HepG2 (cell line): ENCODE measurements at regions not wholly inside any gene's neighbourhood (a gene's known extent, or its start where the extent isn't known, plus 50 kb on each side); places are given as distances from the start of the nearest gene placed in this dataset.

ENCODE experiments used
- ATAC-seq: fragments of 200-7000 bp; cut with Tn5 transposase; 3 replicates; pipeline ENCODE4 v1.9.1; 2020; ENCODE audit warnings: mild to moderate bottlenecking, moderate library complexity
- BruUV-seq: library from RNA; stranded (reverse); fragments of 400-500 nt; replicated peaks from 2 replicates; lab custom pipeline; 2021; lab: Mats Ljungman, UMichigan
- CTCF ChIA-PET: fragments of 300-600 bp; formaldehyde crosslinking; extraction: SDS; loops from one replicate; lab custom pipeline; 2021; ENCODE audit warnings: low total read pairs, inconsistent platforms, low intra/inter-chr PET ratio; lab: Yijun Ruan, JAX
- POLR2A ChIA-PET: fragments of 350-600 bp; sonication (Branson Sonifier 250); formaldehyde crosslinking; loops from one replicate; lab custom pipeline; 2020; ENCODE audit warnings: antibody characterized with exemption, inconsistent platforms; lab: Yijun Ruan, JAX
- DNase-seq: peaks from one replicate; pipeline ENCODE4 v3.0.0-alpha.2; 2015; ENCODE audit warnings: low spot score
- FAIRE-seq: peaks from 3 replicates; lab custom pipeline; 2011; peaks lifted over from hg19 to GRCh38; lab: Jason Lieb, UNC
- H2AFZ ChIP-seq: one replicate; pipeline ENCODE4 v1.6.1; 2011; ENCODE audit warnings: low read length, inconsistent platforms
- H3K27ac ChIP-seq: fragments of 300-600 bp; 3 replicates; pipeline ENCODE4 v1.8.0; 2011; ENCODE audit warnings: mixed run types, mild to moderate bottlenecking, mixed read lengths, low read length, inconsistent platforms; ENCODE audit not compliant: insufficient read depth; ENCODE audit errors: extremely low read length
- H3K27me3 ChIP-seq, 2 experiments: fragments of 200-600 bp in 1 of 2; 2 replicates in 1 of 2; 3 replicates in 1 of 2; pipeline versions ENCODE4 v1.6.0 to v1.8.0; 2011; ENCODE audit warnings: low read length in 2 of 2, mild to moderate bottlenecking in 2 of 2, moderate library complexity in 2 of 2, inconsistent platforms in 1 of 2; ENCODE audit not compliant: insufficient read depth in 2 of 2, control insufficient read depth in 1 of 2
- H3K36me3 ChIP-seq, 2 experiments: fragments of 200-600 bp in 1 of 2; replicated peaks in 1 of 2; 2 replicates in 1 of 2; 3 replicates in 1 of 2; pipeline versions ENCODE4 v1.5.1 to v1.8.0; 2011; ENCODE audit warnings: low read length in 2 of 2, inconsistent platforms in 1 of 2; ENCODE audit not compliant: insufficient read depth in 2 of 2, control insufficient read depth in 1 of 2
- H3K4me1 ChIP-seq: 2 replicates; pipeline ENCODE4 v1.5.1; 2012; ENCODE audit warnings: low read length, inconsistent platforms; ENCODE audit not compliant: insufficient read depth
- H3K4me2 ChIP-seq: 2 replicates; pipeline ENCODE4 v1.6.0; 2011; ENCODE audit warnings: low read depth, low read length, inconsistent platforms
- H3K4me3 ChIP-seq, 3 experiments: fragments of 200-600 bp in 1 of 3; sonication (generic), shearing (Covaris generic) in 1 of 3; replicated peaks in 1 of 3; 2 replicates each; pipeline ENCODE4 v1.5.1; 2011 to 2016; ENCODE audit warnings: low read length in 3 of 3, inconsistent platforms in 2 of 3, low read depth in 2 of 3, mild to moderate bottlenecking in 2 of 3, control low read depth in 1 of 3, mixed read lengths in 1 of 3; ENCODE audit not compliant: insufficient read depth in 1 of 3
- H3K79me2 ChIP-seq: one replicate; pipeline ENCODE4 v1.6.1; 2011; ENCODE audit warnings: low read length, inconsistent platforms; ENCODE audit not compliant: insufficient read depth
- H3K9ac ChIP-seq: 2 replicates; pipeline ENCODE4 v1.6.0; 2011; ENCODE audit warnings: mild to moderate bottlenecking, low read depth, low read length, inconsistent platforms; ENCODE audit not compliant: insufficient read depth
- H3K9me3 ChIP-seq: 2 replicates; pipeline ENCODE4 v1.5.1; 2012; ENCODE audit warnings: mild to moderate bottlenecking, low read length
- H4K20me1 ChIP-seq: 2 replicates; pipeline ENCODE4 v1.6.0; 2011; ENCODE audit warnings: inconsistent platforms, mild to moderate bottlenecking, low read length, moderate library complexity; ENCODE audit not compliant: insufficient read depth
- SAP130 ChIP-seq: IDR thresholded peaks from 2 replicates; pipeline ENCODE4 v1.6.1; 2016; ENCODE audit warnings: low read depth
- ZSCAN22 ChIP-seq: sonication (generic); formaldehyde crosslinking; IDR thresholded peaks from 2 replicates; pipeline ENCODE4 v1.4.0; 2020; ENCODE audit warnings: mild to moderate bottlenecking, missing genetic modification reagents
- WGBS: methylation state at CpG from one replicate; pipeline ENCODE4 v1.1.6; 2017; ENCODE audit warnings: low lambda C conversion rate; 5-methylcytosine and 5-hydroxymethylcytosine counted together
- in situ Hi-C: cut with HindIII; loops from 2 replicates; pipeline ENCODE4 v1.10.0; 2017; ENCODE audit warnings: low pct_unique_long_range_greater_than_20kb; ENCODE audit not compliant: extremely low pct_ligation_motif_present
- intact Hi-C: fragments of 100-400 bp; cut with micrococcal nuclease; formaldehyde crosslinking; loops from one replicate; pipeline ENCODE4 v1.10.0; 2022; ENCODE audit not compliant: unreplicated experiment
- TF ChIP-seq, protein P1 (sequence below): sonication (generic); formaldehyde crosslinking; IDR thresholded peaks from 2 replicates; pipeline ENCODE4 v1.5.0; 2020; ENCODE audit warnings: missing genetic modification reagents
- TF ChIP-seq, protein P2 (sequence below): sonication (generic); formaldehyde crosslinking; IDR thresholded peaks from 2 replicates; pipeline ENCODE4 v1.4.0; 2020; ENCODE audit warnings: mild to moderate bottlenecking, missing genetic modification reagents

DNA sequence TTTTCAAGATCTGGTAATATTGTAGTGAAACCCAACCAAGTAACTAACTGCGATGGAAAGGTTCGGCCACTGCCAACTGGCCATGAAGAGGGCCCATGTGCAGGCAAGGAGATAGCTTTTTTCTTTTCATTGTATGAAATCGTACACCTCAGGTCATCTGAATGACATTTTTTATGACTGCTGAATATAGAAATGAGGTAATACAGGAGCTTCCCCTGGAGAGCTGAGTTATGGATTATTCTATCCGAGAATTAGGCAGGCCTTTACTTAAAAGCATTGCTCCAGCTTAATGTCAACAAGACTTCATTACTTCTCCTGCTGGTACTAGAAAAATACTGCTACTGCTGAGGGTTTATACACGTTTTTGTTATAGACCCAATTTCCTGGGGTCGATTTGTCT, 1215.6 kb downstream of the EFNB2 start:
- no TSS peak for BruUV-seq
- no peak for FAIRE-seq
- POLR2A ChIA-PET: no interaction called here

DNA sequence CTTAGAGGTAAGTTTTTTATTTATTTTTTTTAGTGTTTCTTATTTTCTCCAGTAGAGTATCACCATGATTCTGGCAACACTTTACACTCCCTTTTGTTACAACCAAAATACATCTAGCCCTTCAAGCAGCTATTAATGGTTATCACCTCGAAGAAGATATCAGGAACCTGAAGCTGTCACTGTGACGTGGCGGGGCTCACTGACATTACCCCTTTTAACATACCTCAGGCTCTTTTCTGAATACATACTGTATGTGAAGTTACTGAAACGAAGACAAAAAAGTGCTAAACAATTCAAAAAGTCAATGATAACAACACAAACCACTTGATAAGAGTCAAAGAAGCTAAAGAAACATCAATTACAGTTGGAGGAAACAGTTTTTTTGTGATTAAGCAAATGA, 1218.7 kb downstream of the EFNB2 start:
- H3K9me3 ChIP-seq: peaks cover 65% of the 10 kb centered on the region
- H3K27ac ChIP-seq: no peak overlapping the region
- TF ChIP-seq SAP130 (CRISPR knock-in tag): no peak
- no peak for TF ChIP-seq ZSCAN22 (CRISPR knock-in tag)
- TF ChIP-seq, protein P1, sequence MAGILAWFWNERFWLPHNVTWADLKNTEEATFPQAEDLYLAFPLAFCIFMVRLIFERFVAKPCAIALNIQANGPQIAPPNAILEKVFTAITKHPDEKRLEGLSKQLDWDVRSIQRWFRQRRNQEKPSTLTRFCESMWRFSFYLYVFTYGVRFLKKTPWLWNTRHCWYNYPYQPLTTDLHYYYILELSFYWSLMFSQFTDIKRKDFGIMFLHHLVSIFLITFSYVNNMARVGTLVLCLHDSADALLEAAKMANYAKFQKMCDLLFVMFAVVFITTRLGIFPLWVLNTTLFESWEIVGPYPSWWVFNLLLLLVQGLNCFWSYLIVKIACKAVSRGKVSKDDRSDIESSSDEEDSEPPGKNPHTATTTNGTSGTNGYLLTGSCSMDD: no peak
- no peak overlapping the region for H2AFZ ChIP-seq
- no peaks in the 10 kb centered on the region for H3K36me3 ChIP-seq
- H3K27me3 ChIP-seq: no peaks in the 10 kb centered on the region; a peak in 1 of 5 replicates
- BruUV-seq: no TSS peak
- in situ Hi-C loops: no loop called here
- POLR2A ChIA-PET: no interaction called here
- no peaks in the 10 kb centered on the region for H3K4me1 ChIP-seq
- H4K20me1 ChIP-seq: no peaks in the 10 kb centered on the region
- no peak overlapping the region for H3K4me2 ChIP-seq
- FAIRE-seq (no peak), ATAC-seq (no peak), DNase-seq (no peak)
- H3K9ac ChIP-seq: no peak overlapping the region
- CTCF ChIA-PET: no interaction called here
- intact Hi-C loops: no loop called here
- H3K79me2 ChIP-seq: no peaks in the 10 kb centered on the region
- H3K4me3 ChIP-seq: no peak overlapping the region
- 9% methylated on average over 4 of the region's 4 CpGs for WGBS

More for the DNA sequence above, 1215.6 kb downstream of the EFNB2 start:
- DNase-seq (no peak), ATAC-seq (no peak)
- Histone ChIP-seq H3K4me3 (no peak overlapping the region), H3K27me3 (no peaks in the 10 kb centered on the region; a peak in 1 of 5 replicates), H3K4me1 (no peaks in the 10 kb centered on the region), H3K9ac (no peak overlapping the region), H3K27ac (no peak overlapping the region), H3K36me3 (no peaks in the 10 kb centered on the region), H2AFZ (no peak overlapping the region), H3K79me2 (no peaks in the 10 kb centered on the region), H3K9me3 (peaks cover 59% of the 10 kb centered on the region), H3K4me2 (no peak overlapping the region), H4K20me1 (no peaks in the 10 kb centered on the region)
- in situ Hi-C loops (no loop called here), intact Hi-C loops (no loop called here)
- TF ChIP-seq, protein P2, sequence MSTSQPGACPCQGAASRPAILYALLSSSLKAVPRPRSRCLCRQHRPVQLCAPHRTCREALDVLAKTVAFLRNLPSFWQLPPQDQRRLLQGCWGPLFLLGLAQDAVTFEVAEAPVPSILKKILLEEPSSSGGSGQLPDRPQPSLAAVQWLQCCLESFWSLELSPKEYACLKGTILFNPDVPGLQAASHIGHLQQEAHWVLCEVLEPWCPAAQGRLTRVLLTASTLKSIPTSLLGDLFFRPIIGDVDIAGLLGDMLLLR (CRISPR knock-in tag): no peak
- CTCF ChIA-PET: no interaction called here
- 23% methylated on average over 6 of the region's 6 CpGs for WGBS
